ENCODE measurements at regions not wholly inside any gene's neighbourhood (a gene's known extent, or its start where the extent isn't known, plus 50 kb on each side); places are given as distances from the start of the nearest gene placed in this dataset.

- Histone ChIP-seq H3K4me3 (ENCODE audit: low read depth, low read length, poor library complexity, severe bottlenecking) (no peak overlapping the region), H3K9me3 (ENCODE audit: low read length) (no peaks in the 10 kb centered on the region), H4K20me1 (ENCODE audit: insufficient read depth, low read length) (no peaks in the 10 kb centered on the region), H3K27ac (ENCODE audit: low read depth, low read length, poor library complexity, severe bottlenecking) (no peak overlapping the region), H3K4me1 (ENCODE audit: insufficient read depth, low read length, poor library complexity, severe bottlenecking) (no peaks in the 10 kb centered on the region), H3K79me2 (ENCODE audit: insufficient read depth, low read depth, low read length) (no peaks in the 10 kb centered on the region), H3K36me3 (ENCODE audit: insufficient read depth, low read length) (no peaks in the 10 kb centered on the region), H2AFZ (ENCODE audit: low read length) (no peak overlapping the region), H3K4me2 (ENCODE audit: low read length) (no peak overlapping the region), H3K9me2 (ENCODE audit: insufficient read depth, low read length) (no peaks in the 10 kb centered on the region)
- BruUV-seq (replicated peaks): no TSS peak
- CTCF ChIA-PET (ENCODE audit: unreplicated experiment): no interaction called here
- intact Hi-C loops (cut with micrococcal nuclease; ENCODE audit: unreplicated experiment): no loop called here
- POLR2A ChIA-PET: interaction anchor here (0.6 kb wide), 1 partner anchor 8 kb away, joined by 3 read pairs; no protein-coding TSS in a partner anchor
- peak; percentile 21; the same call in 1 of the 2 replicates for TF ChIP-seq CTCF (conservative IDR thresholded peaks at IDR 0.05; ENCODE audit: low read length)
- no peak for TF ChIP-seq EZH2phosphoT487 (IDR thresholded peaks at IDR 0.05; ENCODE audit: borderline replicate concordance, low read depth, low read length)
- DNase-seq (ENCODE audit: low spot score): no peak
These were observed 79.7 kb upstream of the CARD18 start for GRCh38 chr11:105219269-105219668.

GRCh38 chr11:105215528-105215927 lies 76.0 kb upstream of the CARD18 start:
- intact Hi-C loops (cut with micrococcal nuclease; ENCODE audit: unreplicated experiment): no loop called here
- H3K4me3 ChIP-seq (ENCODE audit: low read depth, low read length, poor library complexity, severe bottlenecking): no peak overlapping the region
- no peak overlapping the region for H3K4me2 ChIP-seq (ENCODE audit: low read length)
- H3K4me1 ChIP-seq (ENCODE audit: insufficient read depth, low read length, poor library complexity, severe bottlenecking): no peaks in the 10 kb centered on the region
- no peaks in the 10 kb centered on the region for H4K20me1 ChIP-seq (ENCODE audit: insufficient read depth, low read length)
- DNase-seq (ENCODE audit: low spot score): no peak
- no peak overlapping the region for H3K27ac ChIP-seq (ENCODE audit: low read depth, low read length, poor library complexity, severe bottlenecking)
- no peaks in the 10 kb centered on the region for H3K79me2 ChIP-seq (ENCODE audit: insufficient read depth, low read depth, low read length)
- ChIA-PET POLR2A (no interaction called here), CTCF (ENCODE audit: unreplicated experiment) (no interaction called here)
- no peak overlapping the region for H2AFZ ChIP-seq (ENCODE audit: low read length)
- H3K36me3 ChIP-seq (ENCODE audit: insufficient read depth, low read length): no peaks in the 10 kb centered on the region
- no peaks in the 10 kb centered on the region for H3K9me3 ChIP-seq (ENCODE audit: low read length)
- no TSS peak for BruUV-seq (replicated peaks)
- H3K9me2 ChIP-seq (ENCODE audit: insufficient read depth, low read length): no peaks in the 10 kb centered on the region
- TF ChIP-seq EZH2phosphoT487 (IDR thresholded peaks at IDR 0.05; ENCODE audit: borderline replicate concordance, low read depth, low read length): no peak
- TF ChIP-seq CTCF (conservative IDR thresholded peaks at IDR 0.05; ENCODE audit: low read length): no peak

GRCh38 chr11:105211806-105212554 lies 72.4 kb upstream of the CARD18 start:
- H3K9me3 ChIP-seq (ENCODE audit: low read length): no peaks in the 10 kb centered on the region
- H3K4me2 ChIP-seq (ENCODE audit: low read length): no peak overlapping the region
- H3K79me2 ChIP-seq (ENCODE audit: insufficient read depth, low read depth, low read length): no peaks in the 10 kb centered on the region
- H2AFZ ChIP-seq (ENCODE audit: low read length): no peak overlapping the region
- no peaks in the 10 kb centered on the region for H4K20me1 ChIP-seq (ENCODE audit: insufficient read depth, low read length)
- no peak for TF ChIP-seq EZH2phosphoT487 (IDR thresholded peaks at IDR 0.05; ENCODE audit: borderline replicate concordance, low read depth, low read length)
- no peak for TF ChIP-seq CTCF (conservative IDR thresholded peaks at IDR 0.05; ENCODE audit: low read length)
- ChIA-PET CTCF (ENCODE audit: unreplicated experiment) (no interaction called here), POLR2A (no interaction called here)
- BruUV-seq (replicated peaks): no TSS peak
- no peak for DNase-seq (ENCODE audit: low spot score)
- no peaks in the 10 kb centered on the region for H3K9me2 ChIP-seq (ENCODE audit: insufficient read depth, low read length)
- no peaks in the 10 kb centered on the region for H3K4me1 ChIP-seq (ENCODE audit: insufficient read depth, low read length, poor library complexity, severe bottlenecking)
- no peaks in the 10 kb centered on the region for H3K36me3 ChIP-seq (ENCODE audit: insufficient read depth, low read length)
- no peak overlapping the region for H3K27ac ChIP-seq (ENCODE audit: low read depth, low read length, poor library complexity, severe bottlenecking)
- intact Hi-C loops (cut with micrococcal nuclease; ENCODE audit: unreplicated experiment): no loop called here
- no peak overlapping the region for H3K4me3 ChIP-seq (ENCODE audit: low read depth, low read length, poor library complexity, severe bottlenecking)

Data from OCI-LY7 (cell line).